Islet of Langerhans (tissue), 1 donor: ENCODE measurements at regions not wholly inside any gene's neighbourhood (a gene's known extent, or its start where the extent isn't known, plus 50 kb on each side); places are given as distances from the start of the nearest gene placed in this dataset.

Experiments used
- FAIRE-seq: peaks from one replicate; lab custom pipeline; 2011; peaks lifted over from hg19 to GRCh38; lab: Jason Lieb, UNC

DNA sequence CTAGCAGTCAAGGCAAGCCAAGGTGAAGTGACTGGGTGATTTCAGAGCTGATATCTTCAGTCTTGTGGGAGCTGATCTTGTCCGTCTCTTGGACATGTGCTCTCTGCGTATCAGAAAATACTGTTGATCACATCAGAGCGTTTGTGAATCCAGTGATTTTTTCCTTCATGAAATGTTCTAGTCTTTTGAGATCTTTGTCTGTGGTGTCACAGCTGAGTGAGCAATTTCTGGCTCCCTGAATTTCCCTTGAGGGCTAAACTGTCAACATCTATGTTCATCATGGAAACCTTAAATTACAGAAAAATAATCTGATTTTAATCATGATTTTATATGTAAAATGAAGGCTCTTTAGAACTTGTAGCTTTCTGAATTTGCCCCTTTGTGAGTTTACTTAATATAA lies 432.0 kb downstream of the CCDC85A start:
- FAIRE-seq: no peak

GRCh38 chr2:56624181-56624580 lies 440.4 kb downstream of the CCDC85A start:
- FAIRE-seq: no peak

DNA sequence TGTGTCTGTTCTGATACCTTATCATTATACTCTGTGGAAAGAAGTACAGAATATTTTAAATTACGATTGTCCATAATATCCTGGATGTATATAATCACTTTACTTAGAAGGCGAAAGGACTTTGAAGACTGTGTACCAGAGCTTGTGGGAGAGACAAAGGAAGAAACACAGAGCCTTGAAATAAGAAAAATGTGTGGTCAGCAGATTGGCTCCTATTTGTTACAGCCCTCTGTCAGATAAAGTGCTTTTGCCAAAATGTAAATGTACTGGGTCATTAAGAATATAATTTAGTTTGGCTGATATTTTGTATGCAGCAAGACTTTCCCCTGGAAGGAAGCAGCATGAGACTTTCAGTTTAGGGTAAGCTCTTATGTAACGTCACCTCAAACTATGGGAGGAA lies 443.1 kb downstream of the CCDC85A start:
- FAIRE-seq: no peak

GRCh38 chr2:56630286-56630685 lies 446.5 kb downstream of the CCDC85A start:
- FAIRE-seq: no peak

GRCh38 chr2:56647997-56648396 lies 464.2 kb downstream of the CCDC85A start:
- FAIRE-seq: no peak

- no peak for FAIRE-seq
Observed at GRCh38 chr2:56648802-56649201, 465.0 kb downstream of the CCDC85A start.

DNA sequence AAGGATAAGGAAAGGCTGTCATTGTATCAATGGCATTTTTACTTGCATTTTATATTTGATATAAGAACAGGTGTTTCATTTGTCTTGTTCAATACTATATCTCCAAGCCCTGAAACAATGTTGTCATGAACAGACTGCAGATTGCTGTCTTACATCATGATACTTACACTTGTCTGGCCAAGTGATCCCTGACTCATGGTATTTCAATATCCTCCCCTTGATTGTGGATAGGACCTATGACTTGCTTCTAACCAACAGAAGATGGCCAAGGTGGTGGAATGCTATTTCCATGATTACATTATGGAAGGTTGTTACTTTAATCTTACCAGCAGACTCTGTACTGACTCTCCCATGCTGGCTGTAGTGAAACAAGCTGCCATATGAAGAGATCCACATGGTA lies 471.1 kb downstream of the CCDC85A start:
- FAIRE-seq: no peak

DNA sequence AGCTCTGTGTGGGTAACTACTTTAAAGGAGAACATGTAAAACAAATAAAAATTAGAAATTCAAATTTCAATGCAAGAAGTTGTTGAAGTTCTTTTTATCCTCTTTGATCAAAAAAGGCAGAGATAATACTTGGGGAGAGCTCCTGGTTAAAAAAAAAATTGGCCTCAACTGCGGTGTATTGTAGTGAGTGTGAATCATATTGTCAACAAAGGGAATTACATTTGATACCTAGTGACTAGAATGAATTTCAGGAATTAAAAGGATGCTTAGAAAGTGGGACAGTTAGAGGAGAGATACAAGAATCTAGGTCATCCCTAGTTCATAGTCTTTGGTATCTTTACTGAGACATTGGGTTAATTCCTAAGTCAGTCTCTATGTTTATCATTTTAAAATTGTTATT lies 473.0 kb downstream of the CCDC85A start:
- FAIRE-seq: no peak

DNA sequence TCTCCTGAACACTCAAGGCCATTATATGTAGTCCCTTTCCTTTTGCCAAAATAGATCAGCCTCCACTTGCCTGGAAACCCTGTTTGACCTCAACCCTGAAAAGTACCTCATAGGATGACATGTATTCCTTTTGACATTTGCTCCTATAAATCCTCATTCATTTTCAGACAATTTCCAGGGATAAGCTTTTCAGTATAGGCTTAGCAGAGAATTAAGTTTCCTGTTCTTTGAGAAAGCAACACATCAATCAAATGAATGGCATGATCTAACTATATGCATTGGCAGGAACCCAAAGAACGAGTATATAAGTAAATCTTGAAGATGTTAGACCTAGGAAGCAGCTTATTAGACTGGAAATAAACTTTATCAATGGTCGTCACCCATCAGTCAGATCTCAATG lies 483.0 kb downstream of the CCDC85A start:
- FAIRE-seq: no peak

DNA sequence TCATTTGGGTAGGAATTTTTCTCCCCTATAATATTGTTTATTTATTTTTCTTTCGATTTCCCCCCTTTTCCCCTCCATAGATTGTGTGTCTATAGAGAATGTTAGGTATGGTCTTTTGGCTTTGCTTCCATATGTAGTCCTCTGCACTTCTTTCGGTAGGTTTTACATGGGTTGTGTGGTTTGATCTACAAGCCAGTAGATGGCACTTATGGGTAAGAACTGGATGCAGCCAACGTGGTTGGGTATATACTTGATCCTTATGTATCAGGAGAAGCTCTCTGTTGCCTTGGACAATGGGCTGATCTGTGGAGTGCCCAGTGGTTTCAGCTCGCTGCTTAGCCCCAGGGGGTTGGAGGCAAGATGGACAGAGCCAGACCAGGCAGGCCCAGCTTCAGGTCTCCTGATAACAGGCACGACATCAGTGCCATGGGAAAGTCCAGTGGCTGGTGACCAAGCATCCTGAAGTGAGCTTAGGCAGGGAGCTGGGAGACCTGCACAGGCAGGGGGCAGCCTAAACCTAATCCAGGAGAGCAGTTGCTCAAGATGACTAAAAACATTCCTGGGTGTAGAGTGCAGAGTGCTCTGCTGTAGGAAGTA lies 488.3 kb downstream of the CCDC85A start:
- FAIRE-seq: no peak

- FAIRE-seq: no peak
Observed at GRCh38 chr2:56674084-56674483, 490.3 kb downstream of the CCDC85A start.

- no peak for FAIRE-seq
Observed at GRCh38 chr2:56676966-56677365, 493.2 kb downstream of the CCDC85A start.

- FAIRE-seq: no peak
Observed at GRCh38 chr2:56680971-56681631, 497.3 kb downstream of the CCDC85A start.

DNA sequence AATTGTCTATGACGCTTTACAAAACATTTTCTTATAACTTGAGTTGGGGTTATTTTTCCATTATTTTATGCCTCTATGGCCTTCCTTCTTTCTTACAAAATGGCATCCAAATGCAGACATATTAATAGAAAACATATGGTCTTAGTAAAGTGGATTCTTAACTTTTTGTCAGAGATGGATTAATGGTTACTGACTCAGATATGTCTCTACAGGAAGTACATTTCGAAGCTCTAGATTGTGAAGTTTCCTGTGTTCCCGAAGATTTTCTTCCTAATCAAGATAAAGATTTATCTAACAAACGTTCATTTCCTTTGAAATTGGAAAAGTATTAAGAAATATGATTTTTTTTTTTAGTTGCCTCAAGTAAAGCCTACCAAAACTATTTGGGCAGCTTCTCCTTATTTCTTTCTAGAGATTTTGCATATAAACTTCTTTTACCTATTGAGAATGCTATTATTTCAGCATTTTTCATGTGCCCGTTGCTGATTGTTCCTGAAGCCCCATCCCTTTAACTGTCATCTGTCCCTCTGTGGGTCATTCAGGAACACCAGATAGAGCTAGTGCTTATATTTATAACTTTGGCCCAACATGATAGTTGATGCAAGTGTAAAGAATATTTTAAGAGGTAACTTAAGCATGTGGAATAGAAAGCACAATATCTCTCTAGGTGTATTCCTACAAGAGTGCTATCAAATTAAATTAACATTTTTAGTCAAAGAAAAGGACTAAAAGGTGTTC lies 498.0 kb downstream of the CCDC85A start:
- no peak for FAIRE-seq

DNA sequence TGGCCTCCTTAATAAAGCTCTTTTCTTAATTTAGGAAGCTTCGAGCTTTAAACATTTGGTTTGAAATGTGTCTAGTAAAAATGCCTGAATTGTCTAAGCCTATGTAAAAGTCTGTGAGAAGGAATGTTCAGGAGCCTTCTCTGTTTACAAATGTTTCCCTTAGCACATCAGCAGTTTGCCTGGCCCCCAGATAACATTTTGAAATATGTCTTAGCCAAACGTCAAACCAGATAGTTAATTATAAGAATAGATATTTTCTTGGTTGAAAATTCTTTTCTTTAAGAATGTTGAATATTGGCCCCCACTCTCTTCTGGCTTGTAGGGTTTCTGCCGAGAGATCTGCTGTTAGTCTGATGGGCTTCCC lies 498.6 kb downstream of the CCDC85A start:
- FAIRE-seq: no peak

GRCh38 chr2:56684327-56684726 lies 500.5 kb downstream of the CCDC85A start:
- FAIRE-seq: no peak

GRCh38 chr2:56685205-56685604 lies 501.4 kb downstream of the CCDC85A start:
- no peak for FAIRE-seq

GRCh38 chr2:56687169-56687568 lies 503.4 kb downstream of the CCDC85A start:
- no peak for FAIRE-seq

DNA sequence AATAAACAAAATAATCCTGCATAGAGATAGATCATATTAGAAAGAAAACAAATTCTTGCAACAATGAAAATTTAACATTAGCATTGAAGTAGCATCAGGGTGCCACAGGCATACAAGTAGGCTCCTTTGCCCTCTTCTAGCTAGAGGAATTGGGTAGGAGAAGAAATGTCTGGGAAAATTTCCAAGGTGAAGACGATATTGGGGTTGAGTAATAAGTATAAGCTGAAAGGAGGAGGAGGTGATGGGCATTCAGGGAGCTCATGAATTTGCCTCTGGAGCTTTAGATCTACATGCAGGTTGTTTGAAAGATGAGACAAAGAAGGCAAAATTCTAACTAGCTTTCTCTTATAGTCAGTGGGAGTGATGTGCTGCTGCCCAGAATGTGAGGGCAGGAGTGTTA lies 504.9 kb downstream of the CCDC85A start:
- no peak for FAIRE-seq

DNA sequence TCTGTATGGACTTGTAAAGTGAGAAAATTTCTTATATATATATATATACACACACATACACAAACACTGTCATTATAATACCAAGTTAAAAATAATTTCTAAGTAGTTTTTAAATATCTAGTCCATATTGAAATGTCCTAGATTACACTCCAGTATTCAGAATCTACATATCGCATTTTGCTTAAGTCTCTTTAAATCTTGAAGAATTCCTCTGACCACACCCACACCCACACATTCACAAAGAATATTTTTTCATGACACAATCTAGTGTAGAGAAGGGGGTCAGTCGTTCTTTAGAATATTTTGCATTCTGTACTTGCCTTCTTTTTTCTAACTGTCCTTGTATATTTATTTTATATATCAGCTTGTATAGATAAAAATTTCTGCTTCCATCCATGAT lies 509.7 kb downstream of the CCDC85A start:
- no peak for FAIRE-seq

- FAIRE-seq: no peak
Observed at GRCh38 chr2:56703001-56703400, 519.2 kb downstream of the CCDC85A start.

- FAIRE-seq: no peak
Observed at GRCh38 chr2:56705713-56706112, 521.9 kb downstream of the CCDC85A start.

DNA sequence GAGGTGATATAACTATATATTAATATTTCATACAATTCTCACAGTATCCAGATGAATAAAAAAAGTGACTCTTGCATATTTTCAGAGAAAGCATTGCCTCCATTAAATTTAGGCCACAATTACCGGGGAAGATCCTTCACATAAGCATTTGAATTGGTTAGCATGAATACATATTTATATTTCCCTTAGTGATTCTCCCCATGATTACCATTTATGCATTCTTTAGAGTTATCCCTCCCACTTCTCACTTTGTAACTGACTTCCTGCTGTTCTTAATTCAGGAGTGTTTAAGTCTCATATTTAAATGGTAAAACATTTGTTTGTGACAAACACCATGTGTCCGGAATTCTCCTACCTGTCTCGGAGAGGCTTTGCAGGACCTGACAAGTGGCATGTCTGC lies 523.4 kb downstream of the CCDC85A start:
- no peak for FAIRE-seq

DNA sequence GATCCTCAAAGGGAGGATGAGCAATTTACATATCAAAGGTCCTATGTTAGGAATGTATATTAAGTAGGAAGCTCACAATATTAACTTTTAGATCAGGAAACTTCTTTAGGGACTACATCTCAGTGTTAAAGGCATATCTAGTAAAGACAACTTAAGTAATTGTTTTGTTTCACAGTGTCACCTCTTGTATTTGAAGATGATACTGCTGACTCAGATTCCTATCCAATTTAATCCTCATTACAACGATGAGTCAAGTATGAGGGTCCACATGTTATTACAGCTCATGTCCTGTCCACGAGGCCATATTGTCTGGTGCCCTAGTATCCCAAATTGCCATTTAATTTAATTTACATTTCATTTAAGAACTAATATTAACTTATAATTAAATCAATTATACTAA lies 523.9 kb downstream of the CCDC85A start:
- no peak for FAIRE-seq
